Ovary (tissue), 7 donors: ENCODE measurements at regions not wholly inside any gene's neighbourhood (a gene's known extent, or its start where the extent isn't known, plus 50 kb on each side); places are given as distances from the start of the nearest gene placed in this dataset.

Experiments used
- DNase-seq, 5 donors: peaks; one replicate each; pipeline ENCODE4 v3.0.0-alpha.2; 2019 to 2020
- H3K27ac ChIP-seq, 2 donors: fragments of 200-600 bp; one replicate each; pipeline versions ENCODE4 v1.5.1 to v1.8.0; 2019 to 2022
- H3K27me3 ChIP-seq: fragments of 200-600 bp; one replicate; pipeline ENCODE4 v1.8.0; 2022
- H3K36me3 ChIP-seq: fragments of 200-600 bp; sonication (generic); one replicate; pipeline ENCODE4 v1.5.1; 2019
- H3K4me1 ChIP-seq: one replicate; pipeline ENCODE4 v1.8.1; 2013; ENCODE audit warnings: mild to moderate bottlenecking, moderate library complexity; ENCODE audit not compliant: insufficient read depth
- H3K4me3 ChIP-seq: fragments of 200-600 bp; sonication (generic); one replicate; pipeline ENCODE4 v1.5.1; 2017
- H3K9me3 ChIP-seq, 2 donors: fragments of 200-600 bp in 1 of 2; sonication (generic) in 1 of 2; one replicate each; pipeline versions ENCODE4 v1.5.1 to v1.8.1; 2013 to 2019; ENCODE audit warnings: mild to moderate bottlenecking in 1 of 2, moderate library complexity in 1 of 2
- CTCF ChIP-seq, 3 donors: fragments of 450-650 bp in 2 of 3; fragments of 200-600 bp in 1 of 3; IDR thresholded peaks; one replicate each; pipeline versions ENCODE4 v1.5.1 to v1.8.0; 2016 to 2022; ENCODE audit warnings: antibody characterized with exemption in 3 of 3, mild to moderate bottlenecking in 1 of 3
- EP300 ChIP-seq: sonication (generic); formaldehyde crosslinking; IDR thresholded peaks from one replicate; pipeline ENCODE4 v1.6.1; 2017; ENCODE audit warnings: antibody characterized with exemption
- POLR2A ChIP-seq: fragments of 450-650 bp; IDR thresholded peaks from one replicate; pipeline ENCODE4 v1.6.1; 2017; ENCODE audit warnings: antibody characterized with exemption, mild to moderate bottlenecking, moderate library complexity
- WGBS, 3 donors: extraction: QIAGEN DNeasy Blood & Tissue Kit in 1 of 3; methylation state at CpG; one replicate each; pipeline versions ENCODE4 v1.1.5 to v1.1.7; 2013 to 2017; 5-methylcytosine and 5-hydroxymethylcytosine counted together
- intact Hi-C, 4 donors: fragments of 100-400 bp; cut with DNase I; formaldehyde crosslinking; loops; one replicate each; pipeline versions ENCODE4 v1.11.0 to v1.15.1; 2022 to 2023
- donor health status: DM: no; HTN: no; CAD: no; lungs with moderate emphysema.
- donor health status: DM: no; HTN: no; CAD: no.
- donor health status: Bipolar disorder and iron deficiency.
- donor health status: DM: no; HTN: no; CAD: no.
- donor health status: DM: yes; HTN: yes; CAD: no.

DNA sequence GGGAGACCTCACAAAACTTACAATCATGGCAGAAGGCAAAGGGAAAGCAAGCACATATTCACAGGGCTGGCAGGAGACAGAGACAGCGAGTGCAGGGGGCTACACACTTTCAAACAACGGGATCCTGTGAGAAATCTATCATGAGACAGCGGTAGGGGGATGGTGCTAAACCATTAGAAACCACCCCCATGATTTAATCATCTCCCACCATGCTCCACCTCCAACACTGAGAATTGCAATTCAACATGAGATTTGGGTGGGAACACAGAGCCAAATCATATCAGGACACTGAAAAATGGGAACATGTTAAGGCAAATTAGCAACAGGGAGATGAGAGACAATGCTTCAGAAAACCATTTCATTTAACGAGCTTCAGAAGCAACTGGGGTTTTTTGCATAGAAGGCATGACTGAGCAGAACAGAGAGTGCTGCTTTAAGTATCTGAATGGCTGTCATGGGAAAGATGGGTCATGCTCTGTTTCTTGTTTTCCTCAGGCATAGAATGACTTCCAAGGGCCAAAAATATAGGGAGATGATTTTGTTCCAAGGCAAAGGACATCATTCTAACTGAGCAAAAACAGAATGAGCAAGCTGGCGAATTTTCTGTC, 100.8 kb upstream of the MAP2 start:
- Histone ChIP-seq H3K36me3 (no peaks in the 10 kb centered on the region), H3K9me3 (no peaks in the 10 kb centered on the region), H3K27me3 (no peaks in the 10 kb centered on the region), H3K4me3 (no peak overlapping the region), H3K27ac (no peak overlapping the region), H3K4me1 (no peaks in the 10 kb centered on the region)
- intact Hi-C loops: no loop called here
- no peak for TF ChIP-seq CTCF (IDR thresholded peaks at IDR 0.05)
- no peak for TF ChIP-seq EP300
- no peak for TF ChIP-seq POLR2A
- no peak for DNase-seq
- 71 to 80% (median 75%) methylated on average over 5 of the region's 5 CpGs for WGBS, 3 donors

- 70 to 80% (median 71%) methylated on average over 2 of the region's 2 CpGs for WGBS, 3 donors
- no peak for DNase-seq
- intact Hi-C loops: no loop called here
- Histone ChIP-seq H3K27ac (no peak overlapping the region), H3K4me1 (no peaks in the 10 kb centered on the region), H3K9me3 (no peaks in the 10 kb centered on the region), H3K27me3 (no peaks in the 10 kb centered on the region), H3K36me3 (no peaks in the 10 kb centered on the region), H3K4me3 (no peak overlapping the region)
- TF ChIP-seq EP300 (no peak), CTCF (IDR thresholded peaks at IDR 0.05) (no peak), POLR2A (no peak)
Observed at GRCh38 chr2:209323738-209324137, 100.1 kb upstream of the MAP2 start.

GRCh38 chr2:209324281-209324680, 99.6 kb upstream of the MAP2 start:
- no peak overlapping the region for H3K27ac ChIP-seq
- H3K36me3 ChIP-seq: no peaks in the 10 kb centered on the region
- DNase-seq: no peak
- H3K4me1 ChIP-seq: no peaks in the 10 kb centered on the region
- intact Hi-C loops: no loop called here
- TF ChIP-seq EP300 (no peak), CTCF (IDR thresholded peaks at IDR 0.05) (no peak), POLR2A (no peak)
- no peaks in the 10 kb centered on the region for H3K9me3 ChIP-seq
- no peaks in the 10 kb centered on the region for H3K27me3 ChIP-seq
- H3K4me3 ChIP-seq: no peak overlapping the region

DNA sequence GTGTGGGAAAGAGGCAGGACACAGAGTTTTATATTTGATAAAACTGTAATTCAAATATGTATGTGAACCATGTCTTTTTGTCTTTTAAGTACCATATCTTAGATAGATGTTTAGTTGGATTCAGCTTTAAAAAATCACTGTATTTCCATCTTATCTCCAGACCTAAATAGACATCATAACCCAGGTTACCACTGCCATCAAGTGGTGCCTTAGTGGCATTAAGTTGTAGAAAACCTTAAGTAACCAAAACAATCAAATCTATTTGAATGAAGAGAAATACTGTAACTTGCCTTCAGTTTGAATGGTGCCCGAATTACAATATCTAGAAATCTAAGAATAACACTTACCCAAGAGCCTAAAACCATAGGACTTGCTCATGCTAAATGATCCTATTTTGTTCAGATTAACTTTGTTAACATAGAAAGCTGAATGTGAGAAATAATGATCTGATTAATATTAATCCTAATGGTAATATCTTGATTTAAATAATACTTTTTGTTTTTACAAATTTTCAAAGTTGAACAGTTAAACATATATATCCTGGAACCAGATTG, 92.5 kb upstream of the MAP2 start:
- Histone ChIP-seq H3K4me1 (no peaks in the 10 kb centered on the region), H3K36me3 (no peaks in the 10 kb centered on the region), H3K27me3 (no peaks in the 10 kb centered on the region), H3K27ac (no peak overlapping the region), H3K4me3 (no peak overlapping the region), H3K9me3 (no peaks in the 10 kb centered on the region)
- TF ChIP-seq POLR2A (no peak), EP300 (no peak), CTCF (IDR thresholded peaks at IDR 0.05) (no peak)
- intact Hi-C loops: no loop called here
- 18 to 28% (median 24%) methylated on average over 1 of the region's 1 CpG for WGBS, 3 donors
- DNase-seq: no peak
